B cell (primary cell): ENCODE measurements at regions not wholly inside any gene's neighbourhood (a gene's known extent, or its start where the extent isn't known, plus 50 kb on each side); places are given as distances from the start of the nearest gene placed in this dataset.

ENCODE experiments used
- ATAC-seq: fragments of 200-7000 bp; cut with Tn5 transposase; one replicate; pipeline ENCODE4 v1.10.0; 2021; ENCODE audit warnings: low read depth, mild to moderate bottlenecking, moderate number of reproducible peaks, moderate library complexity
- CTCF ChIA-PET: fragments of 350-600 bp; sonication (Branson Sonifier 250); formaldehyde crosslinking; loops from one replicate; lab custom pipeline; 2021; ENCODE audit warnings: antibody characterized with exemption, inconsistent platforms; lab: Charles Lee
- POLR2A ChIA-PET: fragments of 350-600 bp; sonication (Branson Sonifier 250); formaldehyde crosslinking; loops from one replicate; lab custom pipeline; 2021; ENCODE audit warnings: antibody characterized with exemption; lab: Charles Lee
- DNase-seq: peaks from one replicate; pipeline ENCODE4 v3.0.0; 2013
- H2AFZ ChIP-seq: 2 replicates; pipeline ENCODE4 v1.6.1; 2012; ENCODE audit warnings: mild to moderate bottlenecking, low read depth, low read length; ENCODE audit not compliant: insufficient read depth, poor library complexity, severe bottlenecking
- H3K27ac ChIP-seq, 2 donors: 1 replicate in 1 of 2; 2 replicates in 1 of 2; pipeline ENCODE4 v1.5.1; 2012 to 2013; ENCODE audit warnings: low read length in 2 of 2, mild to moderate bottlenecking in 2 of 2, moderate library complexity in 1 of 2
- H3K27me3 ChIP-seq, 4 experiments: fragments of 200-600 bp in 1 of 4; sonication (generic) in 1 of 4; replicated peaks in 1 of 4; 1 replicate in 2 of 4; 2 replicates in 2 of 4; pipeline versions ENCODE4 v1.6.1 to v1.7.0; 2013 to 2016; ENCODE audit warnings: low read length in 3 of 4, mild to moderate bottlenecking in 2 of 4, mixed read lengths in 1 of 4, moderate library complexity in 1 of 4; ENCODE audit not compliant: insufficient read depth in 4 of 4, control insufficient read depth in 3 of 4; ENCODE audit errors: control extremely low read depth in 1 of 4
- H3K36me3 ChIP-seq, 2 experiments: replicated peaks in 1 of 2; 1 replicate in 1 of 2; 2 replicates in 1 of 2; pipeline versions ENCODE4 v1.6.1 to v1.7.1; 2013; ENCODE audit warnings: low read length in 1 of 2; ENCODE audit not compliant: insufficient read depth in 2 of 2, control insufficient read depth in 1 of 2; ENCODE audit errors: control extremely low read depth in 1 of 2, extremely low read depth in 1 of 2
- H3K4me1 ChIP-seq, 2 donors: fragments of 200-600 bp in 1 of 2; sonication (generic) in 1 of 2; 1 replicate in 1 of 2; 2 replicates in 1 of 2; pipeline versions ENCODE4 v1.5.1 to v1.6.1; 2013 to 2017; ENCODE audit warnings: low read length in 2 of 2; ENCODE audit not compliant: control insufficient read depth in 2 of 2, insufficient read depth in 2 of 2
- H3K4me2 ChIP-seq: replicated peaks from 2 replicates; pipeline ENCODE3; 2012; ENCODE audit warnings: mild to moderate bottlenecking, low read depth, low read length; ENCODE audit not compliant: poor library complexity, severe bottlenecking
- H3K4me3 ChIP-seq, 5 experiments: fragments of 200-600 bp in 1 of 5; sonication (generic) in 1 of 5; 1 replicate in 3 of 5; 2 replicates in 2 of 5; pipeline versions ENCODE4 v1.5.1 to v1.7.0; 2011 to 2016; ENCODE audit warnings: low read length in 4 of 5, mild to moderate bottlenecking in 4 of 5, low read depth in 2 of 5, control low read depth in 1 of 5, moderate library complexity in 1 of 5; ENCODE audit not compliant: insufficient read depth in 1 of 5; ENCODE audit errors: control extremely low read depth in 1 of 5, extremely low read depth in 1 of 5
- H3K79me2 ChIP-seq: fragments of 200-600 bp; sonication (generic); one replicate; pipeline ENCODE4 v1.6.0; 2016; ENCODE audit warnings: low read length; ENCODE audit not compliant: control insufficient read depth, insufficient read depth
- H3K9ac ChIP-seq: fragments of 200-600 bp; sonication (generic); 2 replicates; pipeline ENCODE4 v1.6.1; 2017; ENCODE audit warnings: mild to moderate bottlenecking, low read length, moderate library complexity
- H3K9me3 ChIP-seq, 3 donors: one replicate each; pipeline versions ENCODE4 v1.6.1 to v1.7.1; 2013; ENCODE audit warnings: low read length in 2 of 3; ENCODE audit not compliant: control insufficient read depth in 2 of 3, insufficient read depth in 1 of 3; ENCODE audit errors: control extremely low read depth in 1 of 3
- H4K20me1 ChIP-seq: 2 replicates; pipeline ENCODE4 v1.6.0; 2012; ENCODE audit warnings: mild to moderate bottlenecking, low read length; ENCODE audit not compliant: insufficient read depth, control insufficient read depth, poor library complexity, severe bottlenecking
- H3K27ac Mint-ChIP-seq: one replicate; pipeline ENCODE4 v1.8.0; 2021; ENCODE audit warnings: mixed read lengths
- H3K27me3 Mint-ChIP-seq: one replicate; pipeline ENCODE4 v1.8.0; 2021; ENCODE audit warnings: mixed read lengths
- H3K4me1 Mint-ChIP-seq: one replicate; pipeline ENCODE4 v1.8.0; 2021; ENCODE audit warnings: mixed read lengths
- H3K4me3 Mint-ChIP-seq: one replicate; pipeline ENCODE4 v1.8.0; 2021; ENCODE audit warnings: mixed read lengths
- H3K9me3 Mint-ChIP-seq: one replicate; pipeline ENCODE4 v1.8.0; 2022; ENCODE audit warnings: mixed read lengths; ENCODE audit not compliant: insufficient read depth
- CTCF ChIP-seq: fragments of 200-600 bp; IDR thresholded peaks from one replicate; pipeline ENCODE4 v1.8.0; 2022; ENCODE audit warnings: antibody characterized with exemption, mild to moderate bottlenecking
- EZH2 ChIP-seq: IDR thresholded peaks from 2 replicates; pipeline ENCODE4 v1.6.1; 2012; ENCODE audit warnings: borderline replicate concordance, low read depth, mild to moderate bottlenecking, moderate library complexity, low read length; ENCODE audit not compliant: insufficient read depth, poor library complexity, severe bottlenecking
- WGBS: methylation state at CpG from one replicate; pipeline ENCODE4 v1.1.5; 2013; ENCODE audit warnings: missing lambda C conversion rate; ENCODE audit not compliant: insufficient coverage; 5-methylcytosine and 5-hydroxymethylcytosine counted together
- intact Hi-C: fragments of 100-400 bp; cut with micrococcal nuclease; formaldehyde crosslinking; loops from one replicate; pipeline ENCODE4 v1.10.0; 2022

DNA sequence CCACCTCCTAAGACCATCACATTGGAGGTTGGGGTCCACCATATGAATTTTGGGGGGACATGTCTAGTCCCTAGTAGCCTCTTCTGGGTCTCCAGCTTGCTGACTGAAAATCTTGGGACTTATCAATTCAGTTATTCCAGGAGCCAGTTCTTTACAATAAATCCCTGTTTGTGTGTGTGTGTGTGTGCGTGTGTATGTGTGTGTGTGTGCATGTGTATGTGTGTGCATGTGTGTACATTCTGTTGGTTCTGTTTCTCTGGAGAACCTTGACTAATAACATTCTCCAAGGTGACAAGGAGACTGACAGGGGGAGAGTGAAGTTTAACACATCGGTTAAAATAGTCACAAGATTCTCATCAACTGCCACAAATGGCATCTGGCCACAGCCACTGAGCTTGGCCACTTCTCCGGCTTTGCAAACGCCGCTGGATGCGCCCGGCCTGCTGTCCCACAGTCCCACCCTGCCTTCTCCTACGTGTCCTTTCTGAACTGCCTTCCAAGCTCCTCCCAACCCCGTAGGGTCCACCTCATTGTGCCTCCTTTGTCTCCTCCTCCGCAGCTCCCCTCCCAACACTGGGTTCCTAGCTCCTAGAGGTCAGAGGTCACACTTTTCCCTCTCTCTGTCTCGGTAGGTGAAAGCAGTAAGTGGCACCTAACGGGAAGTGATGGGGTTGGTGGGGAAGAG is 88.1 kb upstream of the DIO3 start:
- no peaks in the 10 kb centered on the region for H3K36me3 ChIP-seq
- no peaks in the 10 kb centered on the region for H3K4me1 ChIP-seq
- peaks cover 0 to 23% (median 0%) of the 10 kb centered on the region in 3 donors for H3K9me3 ChIP-seq
- H3K4me2 ChIP-seq = no peak overlapping the region
- ATAC-seq (no peak), DNase-seq (no peak)
- H3K4me3 Mint-ChIP-seq = no peak overlapping the region
- H3K27ac Mint-ChIP-seq = no peak overlapping the region
- peaks cover 0 to 2% (median 0%) of the 10 kb centered on the region in 4 experiments for H3K27me3 ChIP-seq
- TF ChIP-seq CTCF = no peak
- no peak for TF ChIP-seq EZH2
- H4K20me1 ChIP-seq = no peaks in the 10 kb centered on the region
- no peak overlapping the region for H3K27ac ChIP-seq
- no peak overlapping the region for H2AFZ ChIP-seq
- intact Hi-C loops = no loop called here
- peaks cover 2% of the 10 kb centered on the region for H3K9me3 Mint-ChIP-seq
- ChIA-PET CTCF (no interaction called here), POLR2A (no interaction called here)
- no peak overlapping the region for H3K4me3 ChIP-seq
- no peaks in the 10 kb centered on the region for H3K4me1 Mint-ChIP-seq
- 95% methylated on average over 7 of the region's 12 CpGs for WGBS
- H3K9ac ChIP-seq = no peak overlapping the region
- no peaks in the 10 kb centered on the region for H3K27me3 Mint-ChIP-seq
- no peaks in the 10 kb centered on the region for H3K79me2 ChIP-seq

DNA sequence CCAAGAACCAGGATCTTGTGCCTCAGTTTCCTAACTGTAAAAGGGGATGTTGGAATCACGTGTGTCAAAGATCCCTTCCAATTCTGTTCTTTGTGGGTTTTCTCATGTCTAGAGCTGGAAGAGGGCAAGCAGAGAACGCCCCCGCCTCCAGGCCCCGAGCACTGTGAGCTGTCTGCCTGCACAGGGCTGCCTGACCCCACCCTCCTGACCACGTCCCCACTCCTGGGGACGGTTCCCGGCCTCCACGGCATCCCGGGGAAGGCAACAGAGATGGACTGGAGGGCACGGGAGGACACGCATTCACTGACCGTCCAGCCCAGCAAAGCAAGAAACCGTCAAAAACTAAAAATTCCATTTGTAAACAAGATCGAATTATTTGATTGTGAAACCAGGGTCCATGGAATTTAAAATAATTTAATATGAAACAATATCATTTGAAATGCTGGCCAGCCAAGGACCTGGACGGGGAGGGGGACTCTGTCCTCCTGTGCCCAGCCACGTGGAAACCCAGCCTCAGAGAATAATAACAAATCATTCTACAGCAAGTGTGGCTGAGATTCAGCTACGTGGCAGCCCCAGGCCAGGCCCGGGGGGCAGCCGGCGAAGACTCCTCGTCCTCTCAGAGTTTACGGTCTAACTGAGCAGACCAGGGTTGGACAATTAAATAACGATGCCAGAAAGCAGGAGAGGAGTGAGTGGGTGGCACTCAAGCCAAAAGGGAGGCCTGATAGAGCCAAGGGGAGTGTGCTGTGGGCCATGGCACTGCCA is 87.3 kb upstream of the DIO3 start:
- H3K27me3 ChIP-seq = peaks cover 0 to 2% (median 0%) of the 10 kb centered on the region in 4 experiments
- no peak overlapping the region for H3K4me3 ChIP-seq
- no peaks in the 10 kb centered on the region for H3K4me1 ChIP-seq
- Mint-ChIP-seq H3K4me1 (no peaks in the 10 kb centered on the region), H3K27ac (no peak overlapping the region), H3K27me3 (no peaks in the 10 kb centered on the region), H3K9me3 (peaks cover 2% of the 10 kb centered on the region), H3K4me3 (no peak overlapping the region)
- CTCF ChIA-PET = no interaction called here
- no peak for DNase-seq
- H3K4me2 ChIP-seq = no peak overlapping the region
- H3K27ac ChIP-seq = no peak overlapping the region
- intact Hi-C loops = no loop called here
- TF ChIP-seq CTCF (no peak), EZH2 (no peak)
- no peaks in the 10 kb centered on the region for H4K20me1 ChIP-seq
- WGBS = 86% methylated on average over 17 of the region's 23 CpGs
- no peaks in the 10 kb centered on the region for H3K79me2 ChIP-seq
- H3K9ac ChIP-seq = no peak overlapping the region
- POLR2A ChIA-PET = no interaction called here
- no peak for ATAC-seq
- no peaks in the 10 kb centered on the region for H3K36me3 ChIP-seq
- H3K9me3 ChIP-seq = peaks cover 0 to 24% (median 0%) of the 10 kb centered on the region in 3 donors
- H2AFZ ChIP-seq = no peak overlapping the region
